Hippocampal formation (tissue), 2 donors: ENCODE measurements at regions not wholly inside any gene's neighbourhood (a gene's known extent, or its start where the extent isn't known, plus 50 kb on each side); places are given as distances from the start of the nearest gene placed in this dataset.
"Not testable (repeated sequence)": the region's sequence is repeated elsewhere in the genome, so short reads cannot be mapped to it uniquely, and the experiment has no call there.

Source experiments
- DNase-seq, 2 donors: peaks; one replicate each; lab custom pipeline; 2025; lab: John Stamatoyannopoulos, UW

GRCh38 chrX:69062493-69062892 lies 102.8 kb downstream of the PJA1 start:
- DNase-seq = no peak

DNA sequence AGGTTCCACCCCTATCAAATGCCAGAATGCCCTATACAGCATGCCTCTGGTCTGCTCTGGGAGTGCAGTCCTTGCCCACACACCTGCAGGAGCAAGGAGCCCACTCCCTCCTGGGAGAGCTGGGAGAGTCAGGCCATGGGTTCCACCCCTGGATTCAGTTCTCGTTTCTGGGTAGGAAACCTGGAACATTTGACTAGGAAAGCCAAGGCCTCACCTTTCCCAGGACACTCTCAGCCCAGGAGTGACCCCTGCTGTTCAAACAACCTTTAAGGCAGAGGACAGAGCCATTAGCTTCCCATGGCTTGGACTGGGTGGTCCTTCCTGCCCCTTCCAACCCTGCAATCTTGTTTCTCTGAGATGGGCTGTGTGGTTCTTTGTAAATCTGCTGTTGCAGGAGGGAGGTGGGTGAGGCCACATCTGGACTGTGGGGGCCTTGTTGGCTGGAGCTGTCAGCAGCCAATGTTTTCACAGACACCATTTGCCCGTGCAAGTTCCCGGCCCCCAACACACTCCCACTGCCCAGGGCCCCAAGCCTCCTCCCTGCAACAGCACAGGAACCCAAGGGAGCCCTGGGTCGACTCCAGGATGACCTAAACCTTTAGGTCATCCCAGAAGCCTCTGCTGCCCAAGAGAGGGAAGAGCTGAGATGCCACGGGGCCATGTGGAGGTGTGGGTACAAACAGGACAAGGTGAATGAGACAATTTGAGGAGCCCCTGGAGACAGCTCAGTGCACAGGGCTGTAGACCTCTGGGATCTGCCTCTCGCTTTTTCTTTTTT lies 104.4 kb downstream of the PJA1 start:
- DNase-seq = no peak

- DNase-seq = no peak
Measured at GRCh38 chrX:69055193-69055592, 110.1 kb downstream of the PJA1 start.

DNA sequence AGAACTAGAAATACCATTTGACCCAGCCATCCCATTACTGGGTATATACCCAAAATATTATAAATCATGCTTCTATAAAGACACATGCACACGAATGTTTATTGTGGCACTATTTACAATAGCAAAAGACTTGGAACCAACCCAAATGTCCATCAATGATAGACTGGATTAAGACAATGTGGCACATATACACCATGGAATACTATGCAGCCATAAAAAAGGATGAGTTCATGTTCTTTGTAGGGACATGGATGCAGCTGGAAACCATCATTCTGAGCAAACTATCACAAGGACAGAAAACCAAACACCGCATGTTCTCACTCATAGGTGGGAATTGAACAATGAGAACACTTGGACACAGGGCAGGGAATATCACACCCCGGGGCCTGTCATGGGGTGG lies 110.8 kb downstream of the PJA1 start:
- DNase-seq = not testable (repeated sequence)

- no peak for DNase-seq
Measured at GRCh38 chrX:69051901-69052300, 113.4 kb downstream of the PJA1 start.

GRCh38 chrX:69050051-69050765 lies 115.0 kb downstream of the PJA1 start:
- no peak for DNase-seq

GRCh38 chrX:69046996-69047490 lies 118.2 kb downstream of the PJA1 start:
- no peak for DNase-seq

GRCh38 chrX:69045616-69046345 lies 119.5 kb downstream of the PJA1 start:
- no peak for DNase-seq

DNA sequence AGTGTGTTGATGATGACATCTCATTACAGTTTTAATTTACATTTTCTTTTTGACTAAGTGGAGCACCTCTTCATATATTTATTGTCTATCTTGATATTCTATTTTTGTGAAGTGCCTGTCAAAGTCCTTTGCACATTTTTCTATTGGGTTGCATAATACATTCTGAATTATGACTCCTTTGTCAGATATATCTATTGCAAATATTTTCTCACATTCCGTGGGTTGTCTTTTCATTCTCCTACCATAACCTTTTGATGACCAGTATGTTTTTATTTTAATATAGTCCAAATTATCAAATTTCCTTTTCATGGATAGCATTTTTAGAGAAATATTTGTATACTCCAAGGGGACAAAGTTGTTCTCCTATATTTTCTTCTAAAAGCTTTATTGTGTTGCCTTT lies 126.4 kb downstream of the PJA1 start:
- DNase-seq = no peak

GRCh38 chrX:69038188-69038587 lies 127.1 kb downstream of the PJA1 start:
- DNase-seq = no peak

DNA sequence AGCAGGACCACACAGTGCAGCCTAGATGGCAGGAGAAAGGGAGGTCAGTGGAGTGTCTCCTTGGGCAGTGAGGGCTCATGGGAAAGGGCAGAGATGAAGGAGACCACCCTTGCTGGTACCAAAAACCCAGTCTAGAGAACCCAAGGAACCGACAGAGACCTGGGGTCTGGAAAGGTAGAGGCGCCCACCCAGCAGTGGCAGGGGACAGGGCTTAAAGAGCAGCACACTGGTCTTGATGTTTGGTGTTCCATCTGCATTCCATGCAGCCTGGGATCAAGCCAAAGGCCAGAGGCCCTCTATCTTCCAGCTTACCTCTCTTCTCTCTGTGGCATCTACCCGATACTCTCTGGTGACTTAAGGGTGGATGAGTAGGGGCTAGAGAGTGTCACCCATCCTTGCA lies 127.5 kb downstream of the PJA1 start:
- DNase-seq = no peak

- DNase-seq = no peak
Measured at GRCh38 chrX:69036674-69037573, 128.3 kb downstream of the PJA1 start.

GRCh38 chrX:69034451-69034850 lies 130.8 kb downstream of the PJA1 start:
- no peak for DNase-seq

DNA sequence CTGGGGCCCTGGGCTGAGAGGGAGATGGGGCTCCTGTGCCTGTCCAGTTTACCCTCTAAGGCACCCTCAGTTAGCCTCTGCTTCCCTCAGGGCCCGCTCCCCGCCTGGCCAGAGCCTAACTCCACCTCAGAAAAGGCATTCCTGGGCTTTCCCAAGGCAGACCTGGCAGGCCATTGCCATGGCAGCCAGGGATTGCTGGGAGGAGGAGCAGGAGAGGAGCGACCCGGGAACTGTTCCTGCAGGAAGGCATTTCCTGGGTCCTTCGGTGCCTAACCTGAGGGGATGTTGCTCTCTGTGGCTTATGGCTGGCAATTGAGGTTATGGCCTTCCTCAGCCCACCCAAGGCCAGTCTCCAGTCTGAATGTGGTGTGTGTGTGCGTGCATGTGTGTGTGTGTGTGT lies 131.3 kb downstream of the PJA1 start:
- DNase-seq = no peak

GRCh38 chrX:69032601-69033000 lies 132.7 kb downstream of the PJA1 start:
- no peak for DNase-seq

GRCh38 chrX:69031971-69032391 lies 133.3 kb downstream of the PJA1 start:
- no peak for DNase-seq

DNA sequence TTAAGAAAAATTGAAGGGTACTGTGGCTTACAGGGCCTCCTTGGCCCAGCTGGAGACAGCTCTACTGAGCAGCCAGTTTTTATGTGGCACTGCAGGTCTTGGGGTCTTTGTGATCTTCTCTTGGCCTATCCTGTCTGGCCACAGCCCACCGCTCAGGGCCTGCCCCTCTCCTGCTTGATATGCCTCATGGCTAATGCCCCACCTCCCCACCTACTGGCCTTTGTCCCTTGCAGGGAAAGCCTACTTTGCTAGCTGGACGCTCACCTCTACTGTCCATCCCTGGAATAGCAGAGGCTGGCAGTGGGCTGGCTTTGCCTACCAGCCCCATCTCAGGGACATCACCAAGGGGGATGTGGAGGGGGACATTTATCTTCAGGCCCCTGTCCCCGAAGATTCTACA lies 134.1 kb downstream of the PJA1 start:
- DNase-seq = no peak

DNA sequence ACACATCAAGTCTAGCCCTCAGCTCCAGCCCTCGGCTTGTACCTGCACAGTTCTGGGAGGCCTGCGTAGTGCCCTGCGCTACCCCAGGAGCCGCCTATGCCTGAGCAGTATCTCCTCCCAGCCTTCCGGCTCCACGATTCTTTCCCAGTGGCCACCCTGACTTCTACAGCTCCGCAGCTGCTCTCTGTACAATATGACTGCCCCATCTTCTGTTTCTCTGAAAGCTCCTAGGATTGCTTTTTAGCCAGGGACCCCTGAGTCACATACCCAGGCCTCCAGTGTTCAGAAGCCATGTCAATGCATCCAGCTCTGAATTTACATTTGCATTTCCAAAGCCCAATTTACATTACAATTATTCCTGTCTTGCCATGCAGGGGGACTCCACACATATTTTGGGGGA lies 135.5 kb downstream of the PJA1 start:
- DNase-seq = no peak

GRCh38 chrX:69028761-69029120 lies 136.5 kb downstream of the PJA1 start:
- DNase-seq = no peak

DNA sequence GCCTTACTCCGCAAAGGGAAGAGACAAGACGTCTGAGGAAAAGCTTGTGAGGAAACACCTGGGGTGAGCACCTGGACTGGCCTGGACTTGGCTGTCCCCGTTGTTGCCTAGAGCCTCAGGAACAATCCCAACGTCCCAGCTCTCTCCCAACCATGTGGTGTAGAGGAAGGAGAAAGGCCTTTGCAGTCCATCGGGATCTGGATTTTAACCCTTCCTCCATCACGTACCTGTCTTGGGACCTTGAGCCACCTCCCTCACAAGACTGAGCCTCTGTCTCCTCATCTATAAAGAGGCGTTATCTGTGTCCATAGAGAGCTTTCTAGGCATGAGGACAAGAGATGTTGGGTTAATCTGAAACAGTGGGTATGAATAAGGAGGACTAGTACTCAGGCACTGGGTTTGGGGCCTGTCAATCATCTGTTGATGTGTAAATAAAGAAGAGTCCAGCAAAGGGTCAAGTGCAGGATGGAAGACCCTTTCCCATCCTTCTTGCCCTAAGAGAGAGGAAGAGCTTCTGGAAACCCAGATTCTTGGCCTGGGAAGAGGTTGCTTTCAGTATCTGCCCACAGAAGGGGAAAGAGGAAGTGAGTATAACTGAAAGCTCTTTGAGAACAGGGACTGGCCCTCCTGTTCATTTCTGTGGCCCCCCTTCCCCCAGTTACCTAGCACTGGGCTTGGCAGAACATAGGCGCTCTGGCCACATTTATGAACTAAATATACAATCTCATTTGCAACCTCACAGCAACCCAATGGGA lies 137.1 kb downstream of the PJA1 start:
- no peak for DNase-seq
